ENCODE measurements at regions not wholly inside any gene's neighbourhood (a gene's known extent, or its start where the extent isn't known, plus 50 kb on each side); places are given as distances from the start of the nearest gene placed in this dataset.

- H2BK5ac ChIP-seq (ENCODE audit: insufficient read length, low read length): no peak overlapping the region
- no peak overlapping the region for H3K4ac ChIP-seq (ENCODE audit: low read depth, low read length)
- no peak overlapping the region for H3K56ac ChIP-seq (ENCODE audit: insufficient read length, low read depth, low read length)
- H4K20me1 ChIP-seq (ENCODE audit: control insufficient read depth, insufficient read depth, insufficient read length): no peaks in the 10 kb centered on the region
- H3K9ac ChIP-seq (ENCODE audit: extremely low read depth, insufficient read length, low read length): no peak overlapping the region
- no peak overlapping the region for H3K27ac ChIP-seq (ENCODE audit: insufficient read length, low read depth, low read length)
- H2BK20ac ChIP-seq (ENCODE audit: low read depth, low read length, poor library complexity, severe bottlenecking): no peak overlapping the region
- no peak overlapping the region for H4K8ac ChIP-seq (replicated peaks; ENCODE audit: insufficient read length, low read depth, low read length)
- H3K4me2 ChIP-seq (ENCODE audit: insufficient read depth, insufficient read length, low read length): no peak overlapping the region
- no peak overlapping the region for H2BK12ac ChIP-seq (ENCODE audit: insufficient read length, low read depth, low read length)
- no peak overlapping the region for H2AFZ ChIP-seq (ENCODE audit: low read length)
- H3K79me1 ChIP-seq (ENCODE audit: insufficient read depth, low read depth, low read length, poor library complexity, severe bottlenecking): no peaks in the 10 kb centered on the region
- H3K36me3 Mint-ChIP-seq (ENCODE audit: insufficient read depth in 1 of 3, low read depth in 3 of 3): no peaks in the 10 kb centered on the region
- H3K9me3 Mint-ChIP-seq: no peaks in the 10 kb centered on the region
- no peaks in the 10 kb centered on the region for H3K27me3 ChIP-seq (ENCODE audit: insufficient read depth, low read length)
- no peak overlapping the region for H3K4me3 Mint-ChIP-seq
- no peak overlapping the region for H3K27ac Mint-ChIP-seq
- H3K23me2 ChIP-seq (ENCODE audit: insufficient read length, low read depth, low read length, poor library complexity, severe bottlenecking): no peaks in the 10 kb centered on the region
- no peak overlapping the region for H2AK5ac ChIP-seq (ENCODE audit: insufficient read length, low read length)
- no peak overlapping the region for H3K23ac ChIP-seq (ENCODE audit: insufficient read length, low read depth, low read length)
- H3K18ac ChIP-seq (ENCODE audit: insufficient read length, low read depth, low read length): no peak overlapping the region
- no peak overlapping the region for H2BK120ac ChIP-seq (ENCODE audit: low read depth, low read length, poor library complexity, severe bottlenecking)
- no peak for DNase-seq
- no peaks in the 10 kb centered on the region for H3K4me1 Mint-ChIP-seq
- H3K4me1 ChIP-seq (ENCODE audit: insufficient read depth, low read length): no peaks in the 10 kb centered on the region
- no peak overlapping the region for H4K91ac ChIP-seq (ENCODE audit: insufficient read length, low read depth, low read length)
- TF ChIP-seq, protein P1, sequence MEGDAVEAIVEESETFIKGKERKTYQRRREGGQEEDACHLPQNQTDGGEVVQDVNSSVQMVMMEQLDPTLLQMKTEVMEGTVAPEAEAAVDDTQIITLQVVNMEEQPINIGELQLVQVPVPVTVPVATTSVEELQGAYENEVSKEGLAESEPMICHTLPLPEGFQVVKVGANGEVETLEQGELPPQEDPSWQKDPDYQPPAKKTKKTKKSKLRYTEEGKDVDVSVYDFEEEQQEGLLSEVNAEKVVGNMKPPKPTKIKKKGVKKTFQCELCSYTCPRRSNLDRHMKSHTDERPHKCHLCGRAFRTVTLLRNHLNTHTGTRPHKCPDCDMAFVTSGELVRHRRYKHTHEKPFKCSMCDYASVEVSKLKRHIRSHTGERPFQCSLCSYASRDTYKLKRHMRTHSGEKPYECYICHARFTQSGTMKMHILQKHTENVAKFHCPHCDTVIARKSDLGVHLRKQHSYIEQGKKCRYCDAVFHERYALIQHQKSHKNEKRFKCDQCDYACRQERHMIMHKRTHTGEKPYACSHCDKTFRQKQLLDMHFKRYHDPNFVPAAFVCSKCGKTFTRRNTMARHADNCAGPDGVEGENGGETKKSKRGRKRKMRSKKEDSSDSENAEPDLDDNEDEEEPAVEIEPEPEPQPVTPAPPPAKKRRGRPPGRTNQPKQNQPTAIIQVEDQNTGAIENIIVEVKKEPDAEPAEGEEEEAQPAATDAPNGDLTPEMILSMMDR (conservative IDR thresholded peaks at IDR 0.05): no peak
- H3K79me2 ChIP-seq (ENCODE audit: insufficient read depth, low read length): no peaks in the 10 kb centered on the region
- H3K14ac ChIP-seq (ENCODE audit: insufficient read depth, low read length): no peak overlapping the region
- H3K27me3 Mint-ChIP-seq (ENCODE audit: low read depth): no peaks in the 10 kb centered on the region
- no peaks in the 10 kb centered on the region for H3K9me3 ChIP-seq (ENCODE audit: control insufficient read depth, low read depth, low read length)
- H4K5ac ChIP-seq (ENCODE audit: insufficient read length, low read depth, low read length): no peak overlapping the region
- no peak overlapping the region for H3T11ph ChIP-seq (ENCODE audit: low read length)
- H2BK15ac ChIP-seq (ENCODE audit: low read depth, low read length): no peak overlapping the region
These were observed 178.1 kb upstream of the MMADHC start for GRCh38 chr2:149765636-149766035.
